Activated CD8-positive, alpha-beta T cell treated with anti-CD3 and anti-CD28 coated beads for 36 hours (primary cell): ENCODE measurements at regions not wholly inside any gene's neighbourhood (a gene's known extent, or its start where the extent isn't known, plus 50 kb on each side); places are given as distances from the start of the nearest gene placed in this dataset.
"Not testable (repeated sequence)": the region's sequence is repeated elsewhere in the genome, so short reads cannot be mapped to it uniquely, and the experiment has no call there.

Experiments used
- ATAC-seq: fragments of 200-7000 bp; cut with Tn5 transposase; one replicate; pipeline ENCODE4 v1.10.0; 2021; ENCODE audit warnings: mild to moderate bottlenecking, moderate library complexity
- CTCF ChIA-PET: fragments of 350-600 bp; sonication (Branson Sonifier 250); formaldehyde crosslinking; loops from one replicate; lab custom pipeline; 2021; ENCODE audit warnings: antibody characterized with exemption; lab: Charles Lee
- POLR2A ChIA-PET: fragments of 350-600 bp; sonication (Branson Sonifier 250); formaldehyde crosslinking; loops from one replicate; lab custom pipeline; 2021; ENCODE audit warnings: antibody characterized with exemption; lab: Charles Lee
- DNase-seq: peaks from one replicate; pipeline ENCODE4 v3.0.0-alpha.2; 2020
- H3K27ac Mint-ChIP-seq: one replicate; pipeline ENCODE4 v1.8.0; 2021; ENCODE audit warnings: mild to moderate bottlenecking, mixed read lengths
- H3K27me3 Mint-ChIP-seq: one replicate; pipeline ENCODE4 v1.8.0; 2021; ENCODE audit warnings: mixed read lengths
- H3K36me3 Mint-ChIP-seq: one replicate; pipeline ENCODE4 v1.8.0; 2021; ENCODE audit warnings: low read depth, mixed read lengths
- H3K4me1 Mint-ChIP-seq: one replicate; pipeline ENCODE4 v1.8.0; 2021; ENCODE audit warnings: low read depth, mixed read lengths
- H3K4me3 Mint-ChIP-seq: one replicate; pipeline ENCODE4 v1.8.0; 2021; ENCODE audit warnings: mild to moderate bottlenecking, moderate library complexity, mixed read lengths
- H3K9me3 Mint-ChIP-seq: one replicate; pipeline ENCODE4 v1.8.0; 2021; ENCODE audit warnings: mixed read lengths
- intact Hi-C: fragments of 100-400 bp; cut with micrococcal nuclease; formaldehyde crosslinking; loops from one replicate; pipeline ENCODE4 v1.10.0; 2022

- H3K27me3 Mint-ChIP-seq, H3K36me3 Mint-ChIP-seq, H3K27ac Mint-ChIP-seq, ATAC-seq, H3K4me3 Mint-ChIP-seq, H3K9me3 Mint-ChIP-seq, POLR2A ChIA-PET, DNase-seq, intact Hi-C loops, H3K4me1 Mint-ChIP-seq, CTCF ChIA-PET: not testable (repeated sequence)
These were observed 75.1 kb upstream of the CIDEA start for GRCh38 chr18:12179029-12179428.

GRCh38 chr18:12179697-12180577 is 74.2 kb upstream of the CIDEA start:
- H3K4me3 Mint-ChIP-seq, H3K4me1 Mint-ChIP-seq, H3K27ac Mint-ChIP-seq, intact Hi-C loops, ATAC-seq, H3K27me3 Mint-ChIP-seq, H3K36me3 Mint-ChIP-seq, CTCF ChIA-PET, POLR2A ChIA-PET, DNase-seq, H3K9me3 Mint-ChIP-seq: not testable (repeated sequence)

GRCh38 chr18:12198797-12199196 is 55.4 kb upstream of the CIDEA start:
- H3K9me3 Mint-ChIP-seq, H3K36me3 Mint-ChIP-seq, CTCF ChIA-PET, intact Hi-C loops, H3K4me3 Mint-ChIP-seq, H3K4me1 Mint-ChIP-seq, POLR2A ChIA-PET, DNase-seq, H3K27me3 Mint-ChIP-seq, ATAC-seq, H3K27ac Mint-ChIP-seq: not testable (repeated sequence)

GRCh38 chr18:12200186-12200585 is 54.0 kb upstream of the CIDEA start:
- H3K4me1 Mint-ChIP-seq, H3K9me3 Mint-ChIP-seq, intact Hi-C loops, H3K4me3 Mint-ChIP-seq, H3K36me3 Mint-ChIP-seq, POLR2A ChIA-PET, H3K27ac Mint-ChIP-seq, H3K27me3 Mint-ChIP-seq, CTCF ChIA-PET: not testable (repeated sequence)
- DNase-seq = peak; percentile 3
- ATAC-seq = peak; percentile 55
